ENCODE measurements at regions not wholly inside any gene's neighbourhood (a gene's known extent, or its start where the extent isn't known, plus 50 kb on each side); places are given as distances from the start of the nearest gene placed in this dataset.

GRCh38 chr9:106643211-106643930, 219.6 kb upstream of the ZNF462 start:
- no peak overlapping the region for H3K9ac ChIP-seq (replicated peaks; ENCODE audit: extremely low read depth, insufficient read depth, low read length)
- CTCF ChIA-PET: no interaction called here
- no peak overlapping the region for H3K4me2 ChIP-seq (ENCODE audit: insufficient read depth, low read length)
- intact Hi-C loops (cut with micrococcal nuclease): no loop called here
- H3K27me3 ChIP-seq (ENCODE audit: control insufficient read depth in 2 of 2, insufficient read depth in 2 of 2, low read length in 2 of 2): no peaks in the 10 kb centered on the region
- no peaks in the 10 kb centered on the region for H3K36me3 ChIP-seq (ENCODE audit: control insufficient read depth in 2 of 2, extremely low read depth in 1 of 2, insufficient read depth in 2 of 2, low read length in 2 of 2)
- DNase-seq (ENCODE audit: low read depth, low spot score): no peak
- no peaks in the 10 kb centered on the region for H3K9me1 ChIP-seq (replicated peaks; ENCODE audit: control insufficient read depth, extremely low read depth, insufficient read depth, low read length)
- POLR2A ChIA-PET: no interaction called here
- no peak for FAIRE-seq
- no peaks in the 10 kb centered on the region for H3K79me2 ChIP-seq (ENCODE audit: control insufficient read depth, insufficient read depth, low read length)
- H4K20me1 ChIP-seq (replicated peaks; ENCODE audit: control insufficient read depth, extremely low read depth, insufficient read depth, low read length): no peaks in the 10 kb centered on the region
- no peaks in the 10 kb centered on the region for H3K4me1 ChIP-seq (ENCODE audit: control insufficient read depth, extremely low read depth, insufficient read depth, low read length)
- dilution Hi-C loops (cut with MboI; ENCODE audit: extremely low pct_ligation_motif_present, low sequenced_read_pairs): no loop called here
- no peak overlapping the region for H3K4me3 ChIP-seq (replicated peaks in 1 of 3; ENCODE audit: insufficient read depth in 1 of 3, low read depth in 1 of 3, low read length in 3 of 3)
- TF ChIP-seq MAX (IDR thresholded peaks at IDR 0.05; ENCODE audit: insufficient read depth, insufficient read length) (no peak), GATA2 (IDR thresholded peaks at IDR 0.05; ENCODE audit: insufficient read depth, insufficient read length, low read depth, low read length) (no peak), JUN (IDR thresholded peaks at IDR 0.05; ENCODE audit: borderline replicate concordance, insufficient read depth, insufficient read length, low read depth) (no peak), POLR2A (IDR thresholded peaks at IDR 0.05; ENCODE audit: low read depth, low read length) (no peak), CTCF (IDR thresholded peaks at IDR 0.05; ENCODE audit: extremely low read depth in 1 of 2, insufficient read depth in 1 of 2, low read depth in 1 of 2, low read length in 2 of 2) (no peak), FOS (IDR thresholded peaks at IDR 0.05; ENCODE audit: borderline replicate concordance, insufficient read depth, low read length) (no peak), POLR2AphosphoS5 (IDR thresholded peaks at IDR 0.05; ENCODE audit: insufficient read depth, low read depth, low read length) (no peak), MYC (IDR thresholded peaks at IDR 0.05; ENCODE audit: low read depth, low read length) (no peak), EZH2 (IDR thresholded peaks at IDR 0.05; ENCODE audit: borderline replicate concordance, low read depth, low read length, severe bottlenecking) (no peak)
- H3K9me3 ChIP-seq (replicated peaks; ENCODE audit: control insufficient read depth, insufficient read depth, low read length): no peaks in the 10 kb centered on the region
- BruUV-seq (replicated peaks): no TSS peak
- no peak overlapping the region for H3K27ac ChIP-seq (ENCODE audit: insufficient read depth, low read depth, low read length)
- H2AFZ ChIP-seq (ENCODE audit: low read depth, low read length): no peak overlapping the region
